Endothelial cell of umbilical vein (primary cell): ENCODE measurements at regions not wholly inside any gene's neighbourhood (a gene's known extent, or its start where the extent isn't known, plus 50 kb on each side); places are given as distances from the start of the nearest gene placed in this dataset.

Experiments
- BruUV-seq: library from RNA; stranded (reverse); fragments of 400-500 nt; replicated peaks from 2 replicates; lab custom pipeline; 2021; lab: Mats Ljungman, UMichigan
- CTCF ChIA-PET: fragments of 300-600, 350-600 bp; sonication (Branson Sonifier 250); formaldehyde crosslinking; loops from one replicate; lab custom pipeline; 2021; ENCODE audit warnings: antibody characterized with exemption, inconsistent platforms; lab: Charles Lee
- POLR2A ChIA-PET: fragments of 300-600, 350-600 bp; sonication (Branson Sonifier 250); formaldehyde crosslinking; loops from one replicate; lab custom pipeline; 2021; ENCODE audit warnings: antibody characterized with exemption, inconsistent platforms; lab: Charles Lee
- DNase-seq: peaks from one replicate; pipeline ENCODE4 v3.0.0-alpha.2; 2011; ENCODE audit warnings: low read depth, low spot score
- FAIRE-seq: peaks from 2 replicates; lab custom pipeline; 2011; peaks lifted over from hg19 to GRCh38; lab: Jason Lieb, UNC
- H2AFZ ChIP-seq: 2 replicates; pipeline ENCODE4 v1.6.0; 2012; ENCODE audit warnings: low read depth, low read length, control low read depth, inconsistent platforms
- H3K27ac ChIP-seq: 2 replicates; pipeline ENCODE4 v1.5.1; 2011; ENCODE audit warnings: low read depth, mild to moderate bottlenecking, control low read depth, low read length, moderate library complexity; ENCODE audit not compliant: insufficient read depth
- H3K27me3 ChIP-seq, 2 experiments: 2 replicates each; pipeline versions ENCODE4 v1.6.0 to v1.6.1; 2011; ENCODE audit warnings: low read length in 2 of 2, mixed read lengths in 1 of 2; ENCODE audit not compliant: control insufficient read depth in 2 of 2, insufficient read depth in 2 of 2
- H3K36me3 ChIP-seq, 2 experiments: 2 replicates in 1 of 2; 3 replicates in 1 of 2; pipeline ENCODE4 v1.5.1; 2011; ENCODE audit warnings: low read length in 2 of 2, mild to moderate bottlenecking in 1 of 2, moderate library complexity in 1 of 2; ENCODE audit not compliant: control insufficient read depth in 2 of 2, insufficient read depth in 2 of 2; ENCODE audit errors: extremely low read depth in 1 of 2
- H3K4me1 ChIP-seq: 3 replicates; pipeline ENCODE4 v1.5.1; 2011; ENCODE audit warnings: mild to moderate bottlenecking, low read length; ENCODE audit not compliant: control insufficient read depth, insufficient read depth; ENCODE audit errors: extremely low read depth
- H3K4me2 ChIP-seq: 2 replicates; pipeline ENCODE4 v1.6.1; 2011; ENCODE audit warnings: low read length, control low read depth, mixed read lengths; ENCODE audit not compliant: insufficient read depth
- H3K4me3 ChIP-seq, 3 experiments: fragments of 200-600 bp in 1 of 3; sonication (generic), shearing (Covaris generic) in 1 of 3; replicated peaks in 1 of 3; 2 replicates each; pipeline ENCODE4 v1.5.1; 2011 to 2016; ENCODE audit warnings: control low read depth in 3 of 3, low read length in 3 of 3, mild to moderate bottlenecking in 2 of 3, inconsistent platforms in 1 of 3, low read depth in 1 of 3, moderate library complexity in 1 of 3; ENCODE audit not compliant: insufficient read depth in 1 of 3
- H3K79me2 ChIP-seq: 2 replicates; pipeline ENCODE4 v1.6.0; 2012; ENCODE audit warnings: low read length, inconsistent platforms; ENCODE audit not compliant: control insufficient read depth, insufficient read depth
- H3K9ac ChIP-seq: replicated peaks from 2 replicates; pipeline ENCODE3; 2011; ENCODE audit warnings: low read length, control low read depth; ENCODE audit not compliant: insufficient read depth; ENCODE audit errors: extremely low read depth
- H3K9me1 ChIP-seq: replicated peaks from 3 replicates; pipeline ENCODE4 v1.6.0; 2011; ENCODE audit warnings: mild to moderate bottlenecking, low read length; ENCODE audit not compliant: control insufficient read depth, insufficient read depth; ENCODE audit errors: extremely low read depth
- H3K9me3 ChIP-seq: replicated peaks from 2 replicates; pipeline ENCODE4 v1.5.1; 2012; ENCODE audit warnings: low read length, inconsistent platforms; ENCODE audit not compliant: control insufficient read depth, insufficient read depth
- H4K20me1 ChIP-seq: replicated peaks from 2 replicates; pipeline ENCODE3; 2011; ENCODE audit warnings: mild to moderate bottlenecking, low read length; ENCODE audit not compliant: control insufficient read depth, insufficient read depth; ENCODE audit errors: extremely low read depth
- CTCF ChIP-seq, 2 donors: IDR thresholded peaks; 1 replicate in 1 of 2; 2 replicates in 1 of 2; pipeline ENCODE4 v1.5.1; 2011; ENCODE audit warnings: low read length in 2 of 2, mild to moderate bottlenecking in 2 of 2, moderate library complexity in 2 of 2, control low read depth in 1 of 2, inconsistent platforms in 1 of 2, low read depth in 1 of 2; ENCODE audit not compliant: insufficient read depth in 1 of 2; ENCODE audit errors: extremely low read depth in 1 of 2
- FOS ChIP-seq: IDR thresholded peaks from 2 replicates; pipeline ENCODE4 v1.6.1; 2011; ENCODE audit warnings: mild to moderate bottlenecking, low read length, moderate library complexity, borderline replicate concordance; ENCODE audit not compliant: insufficient read depth
- GATA2 ChIP-seq: IDR thresholded peaks from 2 replicates; pipeline ENCODE4 v1.7.0; 2011; ENCODE audit warnings: low read depth, mild to moderate bottlenecking, moderate library complexity, mixed read lengths, low read length; ENCODE audit not compliant: insufficient read length, insufficient read depth
- JUN ChIP-seq: IDR thresholded peaks from 2 replicates; pipeline ENCODE4 v1.6.1; 2011; ENCODE audit warnings: borderline replicate concordance, low read depth; ENCODE audit not compliant: insufficient read length, insufficient read depth
- MAX ChIP-seq: IDR thresholded peaks from 2 replicates; pipeline ENCODE4 v1.6.1; 2011; ENCODE audit not compliant: insufficient read depth, insufficient read length
- MYC ChIP-seq: IDR thresholded peaks from one replicate; pipeline ENCODE4 v1.6.1; 2011; ENCODE audit warnings: mild to moderate bottlenecking, low read depth, low read length
- POLR2AphosphoS5 ChIP-seq: IDR thresholded peaks from 2 replicates; pipeline ENCODE4 v1.6.1; 2012; ENCODE audit warnings: low read depth, mild to moderate bottlenecking, control low read depth, low read length, moderate library complexity; ENCODE audit not compliant: insufficient read depth
- dilution Hi-C: fragments of 300-500 bp; cut with MboI; formaldehyde crosslinking; loops from one replicate; pipeline ENCODE4 v1.15.0; 2019; ENCODE audit warnings: low sequenced_read_pairs; ENCODE audit not compliant: extremely low pct_ligation_motif_present
- intact Hi-C: fragments of 100-400 bp; cut with micrococcal nuclease; formaldehyde crosslinking; loops from one replicate; pipeline ENCODE4 v1.10.0; 2022

DNA sequence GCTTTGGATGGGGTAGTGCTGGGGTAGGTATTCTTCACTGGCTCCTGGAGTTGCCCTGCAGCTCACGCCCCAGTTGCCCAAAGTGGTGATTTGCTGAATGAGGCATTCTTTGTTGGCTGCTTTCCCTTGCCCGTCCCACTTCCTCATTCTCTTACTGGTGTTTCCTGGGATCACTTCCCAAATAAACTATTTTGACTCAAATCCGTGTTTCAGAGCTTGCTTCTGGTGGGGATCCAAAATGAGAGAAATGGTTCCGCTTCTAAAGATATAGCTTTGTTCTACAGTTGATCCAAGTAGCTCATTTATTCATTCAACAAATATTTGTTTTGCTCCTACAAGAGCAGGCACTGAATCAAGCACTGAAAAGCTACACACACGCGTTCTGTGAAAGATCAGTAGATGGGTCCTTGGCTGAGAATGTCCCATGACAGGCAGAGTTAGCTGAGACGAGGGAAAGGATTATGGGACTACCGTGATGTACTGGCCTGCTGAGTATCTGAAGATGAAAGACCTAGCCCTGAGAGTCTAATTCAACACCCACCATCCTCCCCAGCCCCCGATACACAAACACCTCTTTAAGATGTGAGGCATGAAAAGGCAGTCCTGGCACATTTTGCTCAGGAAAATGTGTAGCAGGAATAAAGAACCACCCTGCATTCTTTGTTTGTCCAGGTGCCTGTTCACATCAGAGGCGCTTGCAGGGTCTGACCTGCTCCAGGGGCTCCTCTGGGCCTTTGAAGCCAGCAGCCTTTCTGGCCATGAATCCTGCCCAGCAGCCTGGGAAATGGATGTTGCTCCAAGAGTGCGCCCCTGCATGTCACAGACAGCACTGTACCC lies 143.1 kb upstream of the RANBP3L start:
- Histone ChIP-seq H3K4me1 (no peaks in the 10 kb centered on the region), H3K9me3 (no peaks in the 10 kb centered on the region), H3K9ac (no peak overlapping the region), H4K20me1 (no peaks in the 10 kb centered on the region), H3K27me3 (no peaks in the 10 kb centered on the region), H3K27ac (no peak overlapping the region), H3K9me1 (no peaks in the 10 kb centered on the region), H3K36me3 (no peaks in the 10 kb centered on the region), H3K4me3 (no peak overlapping the region), H2AFZ (no peak overlapping the region), H3K79me2 (no peaks in the 10 kb centered on the region), H3K4me2 (no peak overlapping the region)
- no peak for DNase-seq
- no peak for FAIRE-seq
- intact Hi-C loops (no loop called here), dilution Hi-C loops (no loop called here)
- ChIA-PET POLR2A (no interaction called here), CTCF (no interaction called here)
- TF ChIP-seq JUN (no peak), FOS (no peak), CTCF (IDR thresholded peaks at IDR 0.05; ENCODE audit: extremely low read depth in 1 of 2, insufficient read depth in 1 of 2, low read depth in 1 of 2, low read length in 2 of 2) (no peak), MAX (no peak), POLR2AphosphoS5 (no peak), GATA2 (no peak), MYC (no peak)
- BruUV-seq = no TSS peak
